HG02943 (cell line): ENCODE measurements at regions not wholly inside any gene's neighbourhood (a gene's known extent, or its start where the extent isn't known, plus 50 kb on each side); places are given as distances from the start of the nearest gene placed in this dataset.
"Not testable (repeated sequence)": the region's sequence is repeated elsewhere in the genome, so short reads cannot be mapped to it uniquely, and the experiment has no call there.

Experiments
- ATAC-seq: cut with Tn5 transposase; IDR thresholded peaks from one replicate; pipeline ENCODE4 v1.9.1; 2021; ENCODE audit warnings: mild to moderate bottlenecking, low read depth, moderate library complexity; ENCODE audit not compliant: unreplicated experiment

DNA sequence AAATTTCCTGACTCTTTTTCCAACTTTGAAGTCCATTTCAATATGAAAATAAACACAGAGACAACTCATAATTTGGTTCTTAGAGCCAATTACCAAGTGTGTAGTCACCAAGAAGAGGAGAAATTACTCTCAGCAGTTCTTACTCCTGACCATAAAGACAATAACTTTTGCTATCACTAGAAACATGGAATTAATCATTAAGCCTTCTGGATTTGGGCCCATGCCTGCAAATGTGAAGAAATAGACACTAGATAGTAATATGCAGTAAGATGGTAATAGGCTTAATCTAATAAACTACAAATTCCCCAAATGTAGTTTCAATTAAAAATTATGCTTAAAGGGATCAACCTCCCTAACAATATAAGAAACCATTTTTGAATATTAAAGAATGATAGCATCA lies 185.1 kb upstream of the AGTR1 start:
- no peak for ATAC-seq

DNA sequence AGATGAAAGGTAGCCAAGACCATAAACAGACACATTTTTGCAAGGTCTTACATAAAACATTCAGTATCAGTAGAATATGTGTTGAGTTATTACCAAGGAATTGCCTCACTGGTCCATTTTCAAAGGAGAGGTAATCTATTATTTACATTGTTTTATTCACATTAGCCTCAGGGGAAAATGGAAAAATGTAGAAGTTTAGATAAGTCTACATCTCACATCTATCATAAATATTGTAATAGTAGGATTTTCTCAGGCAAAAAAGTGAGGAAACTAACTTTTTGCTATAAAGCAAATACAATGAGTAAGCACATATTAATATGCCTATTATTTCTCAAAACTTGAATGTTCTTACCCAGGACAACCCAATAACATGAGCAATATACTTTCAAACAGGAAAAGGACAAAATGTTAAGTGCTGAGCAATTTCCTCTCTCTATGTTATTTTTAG lies 184.6 kb upstream of the AGTR1 start:
- ATAC-seq, result no peak

DNA sequence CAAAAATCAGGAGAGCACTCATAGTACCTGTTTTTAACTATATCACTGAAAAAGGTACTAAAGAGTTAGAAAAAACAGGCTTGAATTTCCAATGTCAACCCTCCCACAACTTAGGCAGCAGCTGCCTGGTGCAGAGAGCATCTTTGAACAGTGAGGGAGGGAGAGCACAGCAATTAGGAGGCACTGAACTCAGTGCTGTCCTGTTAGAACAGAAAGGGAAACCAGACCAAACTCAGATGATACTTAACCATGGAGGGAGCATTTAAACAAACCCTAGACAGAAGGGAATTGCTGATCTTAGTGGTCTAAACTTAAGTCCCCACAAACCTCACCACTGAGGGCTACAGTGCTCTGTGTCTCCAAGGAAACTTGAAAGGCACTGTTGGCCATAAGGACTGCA lies 179.2 kb upstream of the AGTR1 start:
- no peak for ATAC-seq

DNA sequence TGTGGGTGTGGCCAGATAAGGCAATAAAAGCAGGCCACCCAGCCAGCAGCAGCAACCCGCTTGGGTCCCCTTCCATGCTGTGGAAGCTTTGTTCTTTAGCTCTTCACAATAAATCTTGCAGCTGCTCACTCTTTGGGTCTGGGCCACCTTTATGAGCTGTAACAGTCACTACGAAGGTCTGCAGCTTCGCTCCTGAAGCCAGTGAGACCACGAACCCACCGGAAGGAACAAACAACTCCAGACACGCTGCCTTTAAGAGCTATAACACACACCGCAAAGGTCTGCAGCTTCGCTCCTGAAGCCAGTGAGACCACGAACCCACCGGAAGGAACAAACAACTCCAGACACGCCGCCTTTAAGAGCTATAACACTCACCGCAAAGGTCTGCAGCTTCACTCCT lies 172.1 kb upstream of the AGTR1 start:
- ATAC-seq, result not testable (repeated sequence)

DNA sequence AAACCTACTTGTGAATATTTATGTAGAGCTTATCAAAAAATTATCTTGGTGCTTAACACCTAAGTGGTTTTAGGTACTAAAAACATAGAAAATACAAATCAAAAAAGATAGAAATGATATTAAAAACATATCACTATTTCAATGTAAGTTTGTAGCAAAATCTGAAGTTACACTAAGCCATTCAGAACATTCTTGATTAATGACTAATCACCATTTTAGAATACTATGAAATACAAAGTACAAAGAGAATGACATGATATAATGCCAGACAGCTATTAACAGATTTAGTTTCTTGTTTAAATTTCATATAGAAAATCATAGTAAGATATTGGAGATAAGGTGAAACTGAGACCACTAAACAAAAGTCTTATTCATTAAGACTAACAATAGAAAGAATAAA lies 169.7 kb upstream of the AGTR1 start:
- ATAC-seq, result no peak

DNA sequence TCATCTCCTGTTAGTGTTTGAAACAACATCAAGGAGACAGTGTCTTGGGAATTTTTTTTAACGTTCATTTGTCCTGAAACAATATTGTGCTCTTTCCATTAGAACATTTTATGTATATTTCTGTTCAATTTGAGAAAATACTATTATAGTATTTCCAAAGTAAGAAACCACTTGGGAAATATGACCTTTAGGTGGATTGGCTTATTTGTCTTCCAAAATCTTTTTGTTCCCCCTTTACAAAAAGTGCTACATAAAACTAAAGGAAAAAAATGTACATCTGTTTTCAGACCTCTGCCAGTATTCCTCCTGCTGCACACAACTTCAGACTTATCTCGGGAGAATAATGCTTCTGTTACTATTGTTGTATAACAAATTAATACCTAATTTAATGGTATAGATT lies 165.9 kb upstream of the AGTR1 start:
- no peak for ATAC-seq

DNA sequence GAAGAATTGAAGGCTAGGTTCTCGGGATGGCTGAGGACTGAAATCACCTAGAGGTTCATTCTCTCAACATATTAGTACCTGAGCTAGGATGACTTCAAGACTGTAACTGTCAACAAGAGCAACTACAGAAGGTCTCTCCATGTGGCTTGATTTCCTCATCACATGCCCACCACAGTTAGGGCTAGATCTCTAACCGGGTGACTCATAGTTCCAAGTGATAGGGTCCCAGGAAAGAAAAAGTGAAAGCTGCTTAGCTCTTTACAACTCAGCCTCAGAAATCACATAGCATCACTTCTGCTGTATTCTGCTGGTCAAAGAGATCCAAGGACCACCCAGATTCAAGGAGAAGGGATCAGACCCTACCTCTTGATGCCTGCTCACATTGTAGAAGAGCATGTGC lies 165.4 kb upstream of the AGTR1 start:
- ATAC-seq, result no peak

DNA sequence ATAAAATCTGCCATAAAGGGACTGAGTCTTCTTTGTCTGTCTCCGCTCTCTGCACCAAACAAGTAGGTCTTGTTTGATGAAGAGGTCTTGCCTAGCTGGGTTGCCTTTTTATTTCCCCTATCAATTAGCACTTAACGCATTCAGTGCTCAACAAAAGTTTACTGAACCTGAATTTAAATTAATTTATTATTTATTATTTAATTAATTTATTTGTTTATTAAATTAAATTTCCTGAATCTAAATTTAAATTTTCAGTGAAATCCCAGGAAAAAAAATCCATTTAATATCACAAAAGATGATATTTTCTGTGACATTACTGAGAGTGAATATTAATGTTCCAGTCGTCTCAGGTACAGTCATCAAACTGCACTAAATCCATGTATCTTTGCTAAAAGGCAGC lies 164.9 kb upstream of the AGTR1 start:
- no peak for ATAC-seq

DNA sequence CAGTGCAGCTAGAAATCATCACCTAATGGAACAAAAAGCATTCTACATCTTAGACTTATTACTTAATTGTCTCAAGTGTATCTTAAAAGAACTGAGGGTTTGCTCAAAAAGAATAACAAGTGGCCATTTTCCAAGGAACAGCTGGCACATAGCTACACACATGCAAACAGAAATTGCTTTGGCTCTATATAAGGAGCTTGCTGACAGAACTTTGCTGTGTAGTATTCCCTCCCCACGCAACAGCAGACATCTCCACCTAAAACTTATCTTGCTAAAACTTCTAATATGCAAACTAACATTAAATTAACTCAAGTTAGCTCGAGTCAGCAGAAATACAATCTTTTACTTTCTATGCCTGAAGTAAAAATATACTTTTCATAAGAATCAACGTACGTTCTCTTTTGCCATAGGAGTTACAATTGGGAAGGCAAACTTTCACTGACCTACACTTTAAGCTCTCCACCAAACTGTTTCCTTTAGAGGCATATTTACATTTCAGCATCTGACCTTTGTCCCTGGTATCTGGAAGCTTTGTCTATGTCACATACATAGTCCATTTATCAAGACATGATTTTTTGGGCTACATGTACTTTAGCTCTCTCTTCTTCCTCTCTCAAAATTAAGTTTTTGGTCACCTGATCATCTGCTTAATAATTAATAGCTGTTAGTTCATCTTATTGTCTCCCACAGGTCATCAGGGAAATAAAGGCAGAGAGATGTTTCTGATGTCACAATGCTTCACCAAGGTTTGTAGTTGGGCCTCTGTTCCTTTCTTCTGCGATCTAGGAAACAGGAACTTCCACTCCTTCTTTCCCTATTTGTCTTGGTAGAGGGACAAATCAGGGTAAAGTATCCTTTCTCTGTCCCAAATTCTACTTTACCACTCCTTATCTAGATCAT lies 163.4 kb upstream of the AGTR1 start:
- ATAC-seq, result no peak

DNA sequence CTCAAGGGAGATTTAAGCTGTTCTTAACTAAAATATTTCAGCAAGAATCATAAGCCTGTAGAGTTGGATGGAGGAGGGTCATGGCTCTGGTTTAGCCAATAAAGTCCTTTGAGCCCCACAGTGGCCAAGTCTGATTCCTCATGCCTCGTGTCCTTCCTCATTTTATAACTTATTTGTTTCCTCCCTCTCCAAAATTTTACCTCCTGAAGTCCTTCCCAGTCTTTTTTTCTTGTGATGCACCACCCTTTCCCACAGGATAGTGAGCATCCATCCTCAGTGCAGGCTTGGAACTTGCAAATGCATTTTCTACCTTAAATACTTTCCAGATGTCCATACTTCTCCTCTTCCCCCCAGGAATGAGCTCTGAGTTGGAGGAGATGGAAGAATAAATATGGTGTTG lies 162.7 kb upstream of the AGTR1 start:
- no peak for ATAC-seq

DNA sequence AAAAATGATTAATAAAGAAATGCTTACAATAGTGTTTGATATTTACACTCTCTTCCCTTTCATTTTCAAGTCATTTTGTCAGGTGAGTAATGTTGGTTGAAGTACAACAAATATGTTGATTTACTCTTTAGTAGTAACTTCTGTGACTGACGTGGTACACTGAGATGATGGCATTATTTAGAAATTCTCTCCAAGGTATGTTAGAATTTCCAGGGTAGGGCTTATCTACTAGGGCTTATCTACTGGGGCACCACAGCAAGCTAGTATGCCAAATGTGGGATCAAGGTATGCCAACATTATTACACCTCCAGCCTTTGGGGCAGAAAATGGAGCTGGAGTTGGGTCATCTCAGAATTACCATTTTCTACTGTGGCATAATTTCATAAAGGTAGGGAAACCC lies 157.4 kb upstream of the AGTR1 start:
- ATAC-seq, result no peak

DNA sequence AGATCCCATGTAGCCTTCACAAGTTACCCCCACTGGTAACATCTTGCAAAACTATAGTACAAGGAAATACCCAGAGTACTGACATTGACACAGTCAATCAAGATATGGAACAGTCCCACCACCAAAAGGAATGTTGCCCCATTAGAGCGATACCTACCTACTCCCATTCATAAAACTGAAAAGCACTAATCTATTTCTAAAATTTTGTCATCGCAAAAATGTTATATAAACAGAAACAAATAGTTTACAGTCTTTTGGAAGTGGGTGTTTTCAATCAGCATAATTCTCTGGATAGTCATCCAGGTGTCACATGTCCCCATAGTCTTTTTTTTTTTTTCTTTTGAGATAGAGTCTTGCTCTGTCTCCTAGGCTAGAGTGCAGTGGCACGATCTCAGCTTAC lies 156.9 kb upstream of the AGTR1 start:
- ATAC-seq, result no peak

DNA sequence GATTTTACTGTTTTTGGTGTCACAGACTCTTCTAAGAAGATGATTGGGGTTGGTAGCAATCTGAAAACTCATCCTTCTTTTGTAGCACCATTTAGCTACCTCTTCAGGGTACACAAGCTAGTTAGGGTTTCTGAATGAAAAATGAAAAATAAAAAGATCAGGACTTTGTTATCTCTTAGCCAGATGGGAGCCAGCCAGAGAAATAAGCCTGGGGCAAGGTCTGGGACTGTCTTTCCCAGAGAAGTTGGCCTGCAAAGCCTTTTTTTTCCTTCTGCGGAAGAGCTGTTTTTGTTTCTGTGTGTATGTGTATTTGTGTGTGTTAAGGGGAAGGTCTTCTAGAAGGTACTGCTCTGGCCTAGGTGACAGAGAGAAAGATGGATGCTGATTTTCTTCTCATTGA lies 150.7 kb upstream of the AGTR1 start:
- ATAC-seq, result no peak

DNA sequence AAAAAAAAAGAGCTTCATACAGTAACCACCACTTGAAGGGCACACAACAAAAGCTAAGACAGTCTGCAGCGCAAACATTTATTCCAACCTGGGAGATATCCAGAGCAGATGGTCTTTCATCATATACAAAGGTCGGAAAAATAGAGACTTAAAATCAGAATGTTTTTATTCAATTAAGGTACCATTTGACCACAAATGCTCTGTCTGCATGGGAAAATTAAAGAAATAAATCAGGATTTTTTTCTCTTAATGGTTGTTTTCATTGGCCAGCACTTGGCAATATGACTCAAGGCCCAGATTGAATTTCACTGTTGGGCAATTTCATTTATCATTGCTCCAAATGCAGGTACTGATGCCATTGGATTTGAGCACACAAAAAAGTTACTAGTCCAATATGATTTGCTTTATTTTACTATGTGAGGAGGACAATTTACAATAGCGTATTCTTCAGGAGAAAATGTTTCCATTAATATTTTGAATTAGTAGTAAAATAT lies 145.9 kb upstream of the AGTR1 start:
- no peak for ATAC-seq

DNA sequence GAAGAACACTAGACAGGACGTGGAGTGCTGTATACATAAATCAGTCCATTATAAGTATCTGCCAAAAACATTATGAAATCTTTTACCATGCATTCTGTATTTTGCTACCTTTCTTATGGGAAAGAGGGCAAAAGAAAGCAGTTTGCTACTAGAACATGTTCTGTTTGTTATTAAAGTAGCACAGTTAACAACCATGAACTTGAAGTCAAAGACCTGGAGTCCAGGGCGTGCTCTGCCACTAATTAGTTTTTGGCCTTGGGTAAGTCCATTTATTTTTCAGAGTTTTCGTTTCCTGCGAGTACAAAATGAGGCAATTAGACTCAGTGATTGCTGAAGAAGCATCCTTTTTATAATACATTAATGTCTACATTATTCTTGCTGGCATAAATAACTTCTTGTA lies 143.3 kb upstream of the AGTR1 start:
- no peak for ATAC-seq

DNA sequence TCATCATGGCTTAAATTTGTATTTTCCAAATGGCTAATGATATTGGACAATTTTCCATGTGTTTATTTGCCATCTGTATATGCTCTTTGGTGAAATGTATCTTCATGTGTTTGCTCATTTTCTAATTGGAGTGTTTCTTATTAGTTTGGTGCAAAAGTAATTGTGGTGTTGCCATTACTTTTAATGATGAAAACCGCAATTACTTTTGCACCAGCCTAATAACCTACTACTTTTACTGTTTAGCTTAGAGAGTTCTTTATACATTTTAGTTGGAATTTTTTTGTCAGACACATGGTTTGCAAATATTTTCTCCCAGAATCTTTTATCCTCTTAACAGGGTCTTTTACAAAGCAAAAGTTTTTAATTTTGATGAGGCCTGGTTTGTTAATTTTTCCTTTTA lies 141.0 kb upstream of the AGTR1 start:
- no peak for ATAC-seq

DNA sequence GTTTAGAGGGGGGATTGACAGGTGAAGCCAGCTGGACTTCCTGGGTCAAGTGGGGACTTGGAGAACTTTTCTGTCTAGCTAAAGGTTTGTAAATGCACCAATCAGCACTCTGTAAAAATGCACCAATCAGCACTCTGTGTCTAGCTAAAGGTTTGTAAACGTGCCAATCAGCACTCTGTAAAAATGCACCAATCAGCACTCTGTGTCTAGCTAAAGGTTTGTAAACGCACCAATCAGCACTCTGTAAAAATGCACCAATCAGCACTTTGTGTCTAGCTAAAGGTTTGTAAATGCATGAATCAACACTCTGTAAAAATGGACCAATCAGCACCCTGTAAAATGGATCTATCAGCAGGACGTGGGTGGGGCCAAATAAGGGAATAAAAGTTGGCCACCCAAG lies 120.1 kb upstream of the AGTR1 start:
- ATAC-seq, result not testable (repeated sequence)

DNA sequence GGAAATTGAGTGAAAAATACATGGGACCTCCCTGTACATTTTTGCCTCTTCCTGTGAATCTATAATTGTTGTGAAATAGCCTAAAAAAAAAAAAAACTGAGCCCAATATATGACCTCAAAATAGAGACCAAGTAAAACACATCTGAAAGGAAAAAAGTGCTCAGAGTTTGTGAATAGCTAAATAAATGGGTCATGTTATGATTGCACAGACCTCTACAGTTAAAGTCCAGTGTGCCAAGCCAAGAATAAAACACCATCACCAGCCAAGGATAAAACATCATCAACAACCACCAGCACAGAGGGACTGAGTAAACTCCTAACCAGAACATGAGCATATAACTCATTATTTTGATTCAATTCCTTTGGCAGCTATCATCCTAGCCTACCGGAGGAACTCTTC lies 115.6 kb upstream of the AGTR1 start:
- ATAC-seq, result no peak

DNA sequence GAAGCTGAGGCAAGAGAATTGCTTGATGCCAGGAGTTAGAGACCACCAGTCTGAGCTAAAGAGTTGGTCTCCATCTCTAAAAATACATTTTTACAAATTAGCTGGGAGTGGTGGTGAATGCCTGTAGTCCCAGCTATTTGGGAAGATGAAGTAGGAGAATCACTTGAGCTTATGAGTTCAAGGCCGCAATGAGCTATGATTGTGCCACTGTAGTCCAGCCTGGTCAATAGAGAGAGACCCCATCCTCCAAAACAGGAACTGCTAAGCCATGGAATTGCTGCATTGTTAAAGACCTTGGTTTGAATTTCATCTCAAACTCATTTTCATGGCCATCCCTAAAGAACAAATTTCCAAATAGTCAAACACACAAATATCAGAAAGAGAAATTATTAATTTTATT lies 113.9 kb upstream of the AGTR1 start:
- ATAC-seq, result no peak

DNA sequence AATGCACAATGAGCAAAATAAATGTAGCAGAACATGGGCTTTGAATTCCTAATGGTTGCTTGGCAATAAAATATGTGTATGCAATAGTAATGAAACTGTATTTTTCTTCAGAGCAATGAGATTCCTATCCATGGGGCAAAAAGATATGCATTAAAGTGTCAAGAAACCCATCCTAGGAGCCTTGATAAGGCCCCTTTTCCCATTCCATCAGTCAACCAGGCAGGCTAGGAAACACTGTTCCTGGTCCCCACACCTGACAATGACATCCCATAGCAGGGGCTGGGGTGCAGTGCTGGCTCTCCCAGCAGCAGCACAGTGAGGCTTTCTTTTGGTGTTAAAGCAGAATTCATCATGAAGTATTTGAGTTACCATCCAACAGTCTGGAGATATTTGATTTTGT lies 113.3 kb upstream of the AGTR1 start:
- no peak for ATAC-seq

DNA sequence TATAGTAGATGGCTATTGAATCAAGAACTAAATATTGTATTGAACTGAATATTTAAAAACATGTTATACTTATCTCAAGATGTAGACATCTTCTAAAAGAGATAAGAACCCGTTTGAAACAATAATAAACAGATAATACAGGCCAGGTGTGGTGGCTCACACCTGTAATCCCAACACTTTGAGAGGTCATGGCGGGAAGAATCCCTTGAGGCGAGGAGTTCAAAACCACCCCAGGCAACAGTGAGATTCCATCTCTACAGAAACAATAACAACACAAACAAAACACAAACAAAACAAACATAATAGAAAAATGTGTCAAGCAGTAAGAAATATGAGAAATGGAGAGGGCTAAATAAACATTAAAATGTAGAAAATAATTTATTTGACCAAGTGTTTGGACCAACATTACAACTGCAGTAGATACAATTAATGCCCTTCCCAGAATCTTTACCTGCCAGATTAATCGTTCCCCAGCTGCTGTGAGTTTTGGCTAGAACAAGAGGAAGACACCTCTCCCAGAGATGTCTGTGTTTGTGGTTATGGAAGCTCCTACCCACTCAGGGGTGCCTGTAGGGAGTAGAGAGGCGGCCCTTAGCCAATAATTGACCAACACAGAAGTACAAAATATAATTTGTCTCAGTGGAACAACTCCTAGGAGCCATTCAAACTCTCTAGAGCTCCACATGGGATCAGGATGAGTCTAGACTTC lies 111.9 kb upstream of the AGTR1 start:
- no peak for ATAC-seq

DNA sequence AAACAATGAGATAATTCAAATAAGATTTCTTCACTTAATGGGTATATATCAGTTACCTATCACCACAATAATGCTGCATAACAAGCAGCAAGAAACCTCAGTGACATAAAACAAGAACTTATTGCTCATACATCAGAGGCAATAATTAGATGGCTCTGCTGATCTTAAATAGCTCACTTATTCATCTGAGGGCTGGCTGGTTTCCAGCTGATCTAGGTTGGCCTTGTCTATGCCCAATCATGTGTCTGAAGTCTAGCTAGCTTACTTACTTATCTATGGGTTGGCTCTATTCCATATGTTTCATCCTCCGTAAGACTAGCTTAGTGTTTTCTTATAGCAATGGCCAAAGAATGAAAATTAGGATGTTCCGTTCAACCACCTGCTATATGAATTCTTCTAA lies 109.4 kb upstream of the AGTR1 start:
- no peak for ATAC-seq
